ENCODE measurements at regions not wholly inside any gene's neighbourhood (a gene's known extent, or its start where the extent isn't known, plus 50 kb on each side); places are given as distances from the start of the nearest gene placed in this dataset.

DNA sequence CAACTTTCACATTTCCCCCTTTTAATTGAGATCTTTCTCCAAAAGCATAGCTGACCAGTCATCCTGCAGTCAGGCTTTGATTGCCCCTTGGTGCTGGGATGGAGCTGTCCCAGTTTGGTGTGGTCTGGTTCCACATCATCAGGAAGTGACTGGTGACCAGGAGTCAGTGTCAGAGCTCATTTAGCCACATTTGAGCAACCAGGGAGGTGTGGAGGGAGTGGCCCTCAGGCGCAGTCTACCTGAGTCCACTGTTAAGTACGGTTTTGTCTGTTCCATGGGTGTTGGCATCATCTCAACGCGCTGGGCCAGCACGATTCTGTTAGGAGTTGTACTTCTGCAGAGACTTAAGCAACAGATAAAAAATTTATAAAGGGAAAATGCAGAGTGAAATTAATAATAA is 52.6 kb downstream of the RGS12 start:
- TF ChIP-seq, protein P1, sequence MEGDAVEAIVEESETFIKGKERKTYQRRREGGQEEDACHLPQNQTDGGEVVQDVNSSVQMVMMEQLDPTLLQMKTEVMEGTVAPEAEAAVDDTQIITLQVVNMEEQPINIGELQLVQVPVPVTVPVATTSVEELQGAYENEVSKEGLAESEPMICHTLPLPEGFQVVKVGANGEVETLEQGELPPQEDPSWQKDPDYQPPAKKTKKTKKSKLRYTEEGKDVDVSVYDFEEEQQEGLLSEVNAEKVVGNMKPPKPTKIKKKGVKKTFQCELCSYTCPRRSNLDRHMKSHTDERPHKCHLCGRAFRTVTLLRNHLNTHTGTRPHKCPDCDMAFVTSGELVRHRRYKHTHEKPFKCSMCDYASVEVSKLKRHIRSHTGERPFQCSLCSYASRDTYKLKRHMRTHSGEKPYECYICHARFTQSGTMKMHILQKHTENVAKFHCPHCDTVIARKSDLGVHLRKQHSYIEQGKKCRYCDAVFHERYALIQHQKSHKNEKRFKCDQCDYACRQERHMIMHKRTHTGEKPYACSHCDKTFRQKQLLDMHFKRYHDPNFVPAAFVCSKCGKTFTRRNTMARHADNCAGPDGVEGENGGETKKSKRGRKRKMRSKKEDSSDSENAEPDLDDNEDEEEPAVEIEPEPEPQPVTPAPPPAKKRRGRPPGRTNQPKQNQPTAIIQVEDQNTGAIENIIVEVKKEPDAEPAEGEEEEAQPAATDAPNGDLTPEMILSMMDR (IDR thresholded peaks at IDR 0.05; ENCODE audit: poor library complexity, severe bottlenecking): no peak
- TF ChIP-seq, protein P2, sequence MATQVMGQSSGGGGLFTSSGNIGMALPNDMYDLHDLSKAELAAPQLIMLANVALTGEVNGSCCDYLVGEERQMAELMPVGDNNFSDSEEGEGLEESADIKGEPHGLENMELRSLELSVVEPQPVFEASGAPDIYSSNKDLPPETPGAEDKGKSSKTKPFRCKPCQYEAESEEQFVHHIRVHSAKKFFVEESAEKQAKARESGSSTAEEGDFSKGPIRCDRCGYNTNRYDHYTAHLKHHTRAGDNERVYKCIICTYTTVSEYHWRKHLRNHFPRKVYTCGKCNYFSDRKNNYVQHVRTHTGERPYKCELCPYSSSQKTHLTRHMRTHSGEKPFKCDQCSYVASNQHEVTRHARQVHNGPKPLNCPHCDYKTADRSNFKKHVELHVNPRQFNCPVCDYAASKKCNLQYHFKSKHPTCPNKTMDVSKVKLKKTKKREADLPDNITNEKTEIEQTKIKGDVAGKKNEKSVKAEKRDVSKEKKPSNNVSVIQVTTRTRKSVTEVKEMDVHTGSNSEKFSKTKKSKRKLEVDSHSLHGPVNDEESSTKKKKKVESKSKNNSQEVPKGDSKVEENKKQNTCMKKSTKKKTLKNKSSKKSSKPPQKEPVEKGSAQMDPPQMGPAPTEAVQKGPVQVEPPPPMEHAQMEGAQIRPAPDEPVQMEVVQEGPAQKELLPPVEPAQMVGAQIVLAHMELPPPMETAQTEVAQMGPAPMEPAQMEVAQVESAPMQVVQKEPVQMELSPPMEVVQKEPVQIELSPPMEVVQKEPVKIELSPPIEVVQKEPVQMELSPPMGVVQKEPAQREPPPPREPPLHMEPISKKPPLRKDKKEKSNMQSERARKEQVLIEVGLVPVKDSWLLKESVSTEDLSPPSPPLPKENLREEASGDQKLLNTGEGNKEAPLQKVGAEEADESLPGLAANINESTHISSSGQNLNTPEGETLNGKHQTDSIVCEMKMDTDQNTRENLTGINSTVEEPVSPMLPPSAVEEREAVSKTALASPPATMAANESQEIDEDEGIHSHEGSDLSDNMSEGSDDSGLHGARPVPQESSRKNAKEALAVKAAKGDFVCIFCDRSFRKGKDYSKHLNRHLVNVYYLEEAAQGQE (IDR thresholded peaks at IDR 0.05; ENCODE audit: borderline replicate concordance): no peak
- TF ChIP-seq EP300 (conservative IDR thresholded peaks at IDR 0.05; ENCODE audit: poor library complexity, severe bottlenecking): no peak
- TF ChIP-seq POLR2AphosphoS5 (IDR thresholded peaks at IDR 0.05): no peak
- no peak for TF ChIP-seq EZH2 (IDR thresholded peaks at IDR 0.05; ENCODE audit: borderline replicate concordance, insufficient read depth, low read length, poor library complexity, severe bottlenecking)
- no peak for TF ChIP-seq MXI1 (conservative IDR thresholded peaks at IDR 0.05; ENCODE audit: poor library complexity, severe bottlenecking)
- no peak for TF ChIP-seq RAD21 (conservative IDR thresholded peaks at IDR 0.05)
- TF ChIP-seq TAF1 (IDR thresholded peaks at IDR 0.05; ENCODE audit: low read depth): no peak
- TF ChIP-seq SMC3 (conservative IDR thresholded peaks at IDR 0.05; ENCODE audit: poor library complexity): no peak

All from neural cell (in vitro differentiated cells).